ENCODE measurements at regions not wholly inside any gene's neighbourhood (a gene's known extent, or its start where the extent isn't known, plus 50 kb on each side); places are given as distances from the start of the nearest gene placed in this dataset.

DNA sequence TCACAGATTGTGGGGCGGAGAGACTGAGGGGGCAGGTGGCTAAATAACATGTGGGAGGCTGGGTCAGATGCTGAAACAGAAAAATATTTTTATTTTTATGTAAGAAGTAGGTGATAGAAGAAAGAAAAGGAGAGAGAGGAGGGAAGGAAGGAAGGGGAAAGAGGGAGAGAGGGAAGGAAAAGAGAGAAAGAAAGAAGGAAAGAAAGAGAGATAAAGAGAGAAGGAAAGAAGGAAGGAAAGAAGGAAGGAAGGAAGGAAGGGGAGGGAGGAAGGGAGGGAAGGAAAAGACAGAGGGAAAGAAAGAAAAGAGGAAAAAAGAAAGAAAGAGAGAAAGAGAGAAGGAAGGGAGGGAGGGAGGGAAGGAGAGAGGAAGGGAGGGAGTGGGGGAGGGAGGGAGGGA lies 224.9 kb downstream of the UQCRFS1 start:
- H3K4me3 ChIP-seq, result no peak overlapping the region
- H3K27ac ChIP-seq, result no peak overlapping the region
- H3K4me1 ChIP-seq, result no peaks in the 10 kb centered on the region
- peaks cover 0 to 7% (median 0%) of the 10 kb centered on the region in 11 donors for H3K9me3 ChIP-seq
- WGBS, 2 donors, result 95 to 100% methylated on average over 1 of the region's 1 CpG
- TF ChIP-seq, protein P1, sequence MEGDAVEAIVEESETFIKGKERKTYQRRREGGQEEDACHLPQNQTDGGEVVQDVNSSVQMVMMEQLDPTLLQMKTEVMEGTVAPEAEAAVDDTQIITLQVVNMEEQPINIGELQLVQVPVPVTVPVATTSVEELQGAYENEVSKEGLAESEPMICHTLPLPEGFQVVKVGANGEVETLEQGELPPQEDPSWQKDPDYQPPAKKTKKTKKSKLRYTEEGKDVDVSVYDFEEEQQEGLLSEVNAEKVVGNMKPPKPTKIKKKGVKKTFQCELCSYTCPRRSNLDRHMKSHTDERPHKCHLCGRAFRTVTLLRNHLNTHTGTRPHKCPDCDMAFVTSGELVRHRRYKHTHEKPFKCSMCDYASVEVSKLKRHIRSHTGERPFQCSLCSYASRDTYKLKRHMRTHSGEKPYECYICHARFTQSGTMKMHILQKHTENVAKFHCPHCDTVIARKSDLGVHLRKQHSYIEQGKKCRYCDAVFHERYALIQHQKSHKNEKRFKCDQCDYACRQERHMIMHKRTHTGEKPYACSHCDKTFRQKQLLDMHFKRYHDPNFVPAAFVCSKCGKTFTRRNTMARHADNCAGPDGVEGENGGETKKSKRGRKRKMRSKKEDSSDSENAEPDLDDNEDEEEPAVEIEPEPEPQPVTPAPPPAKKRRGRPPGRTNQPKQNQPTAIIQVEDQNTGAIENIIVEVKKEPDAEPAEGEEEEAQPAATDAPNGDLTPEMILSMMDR (IDR thresholded peaks at IDR 0.05), result no peak
- intact Hi-C loops (cut with DNase I), result loop anchor here in 1 of 10 donors (10.0 kb wide), 1 partner anchor 243 kb away; no protein-coding TSS in a partner anchor
- no peaks in the 10 kb centered on the region for H3K36me3 ChIP-seq
- peaks cover 0 to 37% (median 0%) of the 10 kb centered on the region in 7 donors for H3K27me3 ChIP-seq
- ATAC-seq (no peak), DNase-seq (no peak)

DNA sequence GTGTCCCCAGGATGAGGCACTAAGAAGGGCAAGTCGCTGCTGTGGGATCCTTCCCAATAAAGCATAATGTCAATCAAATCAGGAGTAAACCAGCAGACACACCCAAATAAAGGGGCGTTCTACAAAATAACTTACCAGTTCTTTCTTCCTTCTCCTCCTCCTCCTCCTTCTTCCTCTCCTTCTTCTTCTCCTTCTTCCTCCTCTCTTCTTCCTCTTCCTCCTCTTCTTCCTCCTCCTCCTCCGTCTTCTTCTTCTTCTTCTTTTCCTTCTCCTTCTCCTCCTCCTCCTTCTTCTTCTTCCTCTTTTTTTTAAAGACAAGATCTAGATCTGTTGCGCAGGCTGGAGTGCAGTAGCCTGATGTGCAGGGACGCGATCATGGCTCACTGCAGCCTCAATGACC lies 225.8 kb downstream of the UQCRFS1 start:
- Histone ChIP-seq H3K9me3 (no peaks in the 10 kb centered on the region), H3K4me1 (no peaks in the 10 kb centered on the region), H3K27me3 (peaks cover 0 to 37% (median 0%) of the 10 kb centered on the region in 7 donors), H3K4me3 (no peak overlapping the region), H3K36me3 (no peaks in the 10 kb centered on the region), H3K27ac (no peak overlapping the region)
- 82 to 84% methylated on average over 6 of the region's 6 CpGs for WGBS, 2 donors
- TF ChIP-seq, protein P1 (IDR thresholded peaks at IDR 0.05), result no peak
- ATAC-seq (no peak), DNase-seq (no peak)
- intact Hi-C loops (cut with DNase I), result loop anchor here in 1 of 10 donors (10.0 kb wide), 1 partner anchor 242 kb away; no protein-coding TSS in a partner anchor

DNA sequence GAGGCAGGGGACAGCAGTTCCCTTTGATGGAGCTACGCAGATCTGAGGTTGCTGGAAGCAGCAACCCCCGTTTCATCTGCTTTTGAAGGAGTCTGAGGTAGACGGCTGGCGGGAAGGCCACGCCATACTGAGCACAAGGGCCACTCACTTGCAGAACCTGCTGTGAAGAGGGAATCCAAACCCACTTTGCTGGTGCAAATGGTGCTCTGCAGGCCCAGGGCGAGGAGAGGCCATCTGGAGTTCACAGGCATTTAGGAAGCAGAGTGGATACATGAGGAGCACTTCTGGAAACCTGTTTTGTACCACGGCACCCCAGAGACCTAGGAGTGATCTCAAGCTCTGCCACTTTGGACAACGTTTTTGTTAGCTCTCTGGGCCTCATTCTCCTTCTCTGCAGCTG lies 227.8 kb downstream of the UQCRFS1 start:
- no peak overlapping the region for H3K4me3 ChIP-seq
- H3K27me3 ChIP-seq, result peaks cover 0 to 43% (median 0%) of the 10 kb centered on the region in 7 donors
- no peaks in the 10 kb centered on the region for H3K4me1 ChIP-seq
- intact Hi-C loops (cut with DNase I), result loop anchor here in 1 of 10 donors (10.0 kb wide), 1 partner anchor 240 kb away; no protein-coding TSS in a partner anchor
- DNase-seq (no peak), ATAC-seq (no peak)
- H3K9me3 ChIP-seq, result no peaks in the 10 kb centered on the region
- no peak overlapping the region for H3K27ac ChIP-seq
- WGBS, 2 donors, result 65 to 67% methylated on average over 8 of the region's 8 CpGs
- no peaks in the 10 kb centered on the region for H3K36me3 ChIP-seq
- TF ChIP-seq, protein P1 (IDR thresholded peaks at IDR 0.05), result no peak

DNA sequence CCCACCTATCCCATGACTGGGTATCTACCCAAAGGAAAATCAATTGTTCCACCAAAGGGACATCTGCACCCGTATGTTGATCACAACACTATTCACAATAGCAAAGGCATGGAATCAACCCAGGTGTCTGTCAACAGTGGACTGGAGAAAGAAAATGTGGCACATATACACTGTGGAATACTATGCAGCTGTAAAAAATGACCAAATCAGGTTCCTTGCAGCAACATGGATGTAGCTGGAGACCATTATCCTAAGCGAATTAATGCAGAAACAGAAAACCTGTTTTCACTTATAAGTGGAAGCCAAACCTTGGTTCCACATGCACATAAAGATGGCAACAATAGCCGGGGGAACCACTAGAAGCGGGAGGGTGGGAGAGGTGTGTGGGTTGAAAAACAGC lies 228.6 kb downstream of the UQCRFS1 start:
- intact Hi-C loops (cut with DNase I), result loop anchor here in 1 of 10 donors (10.0 kb wide), 1 partner anchor 240 kb away; no protein-coding TSS in a partner anchor
- ATAC-seq (no peak), DNase-seq (no peak)
- Histone ChIP-seq H3K4me3 (no peak overlapping the region), H3K27ac (no peak overlapping the region), H3K27me3 (peaks cover 0 to 43% (median 0%) of the 10 kb centered on the region in 7 donors), H3K36me3 (no peaks in the 10 kb centered on the region), H3K9me3 (no peaks in the 10 kb centered on the region), H3K4me1 (no peaks in the 10 kb centered on the region)
- 91 to 92% methylated on average over 4 of the region's 4 CpGs for WGBS, 2 donors
- TF ChIP-seq, protein P1 (IDR thresholded peaks at IDR 0.05), result no peak

All from heart right ventricle (tissue), 16 donors.